Mesenchymal stem cell (in vitro differentiated cells and primary cell): ENCODE measurements at regions not wholly inside any gene's neighbourhood (a gene's known extent, or its start where the extent isn't known, plus 50 kb on each side); places are given as distances from the start of the nearest gene placed in this dataset.

Experiments
- DNase-seq: peaks from one replicate; pipeline ENCODE4 v3.0.0-alpha.2; 2013
- H2AFZ ChIP-seq: one replicate; pipeline ENCODE4 v1.6.1; 2013; ENCODE audit warnings: low read depth, mild to moderate bottlenecking, control low read depth, inconsistent platforms, low read length, moderate library complexity
- H2AK5ac ChIP-seq: 2 replicates; pipeline ENCODE4 v1.6.1; 2013; ENCODE audit warnings: low read length, moderate library complexity, mild to moderate bottlenecking, inconsistent platforms; ENCODE audit not compliant: severe bottlenecking
- H2BK120ac ChIP-seq: one replicate; pipeline ENCODE4 v1.6.1; 2013; ENCODE audit warnings: low read depth, mild to moderate bottlenecking, inconsistent platforms, low read length, moderate library complexity
- H2BK12ac ChIP-seq, 2 experiments: one replicate each; pipeline ENCODE4 v1.6.1; 2013; ENCODE audit warnings: inconsistent platforms in 2 of 2, low read length in 2 of 2, mild to moderate bottlenecking in 2 of 2, moderate library complexity in 2 of 2, control low read depth in 1 of 2
- H2BK15ac ChIP-seq: one replicate; pipeline ENCODE4 v1.6.1; 2013; ENCODE audit warnings: mild to moderate bottlenecking, low read depth, inconsistent platforms; ENCODE audit not compliant: poor library complexity, severe bottlenecking
- H2BK5ac ChIP-seq: 2 replicates; pipeline ENCODE4 v1.6.1; 2013; ENCODE audit warnings: low read depth, mild to moderate bottlenecking, low read length, control low read depth, inconsistent platforms; ENCODE audit not compliant: poor library complexity, severe bottlenecking
- H3K14ac ChIP-seq, 2 experiments: one replicate each; pipeline ENCODE4 v1.6.1; 2013; ENCODE audit warnings: inconsistent platforms in 2 of 2, low read length in 2 of 2, control low read depth in 1 of 2, mild to moderate bottlenecking in 1 of 2, moderate library complexity in 1 of 2
- H3K18ac ChIP-seq, 2 experiments: one replicate each; pipeline ENCODE4 v1.6.1; 2013; ENCODE audit warnings: inconsistent platforms in 2 of 2, low read length in 2 of 2, control low read depth in 1 of 2, low read depth in 1 of 2, mild to moderate bottlenecking in 1 of 2
- H3K23ac ChIP-seq, 2 experiments: one replicate each; pipeline ENCODE4 v1.6.1; 2013; ENCODE audit warnings: inconsistent platforms in 2 of 2, low read length in 2 of 2, mild to moderate bottlenecking in 2 of 2, moderate library complexity in 2 of 2, control low read depth in 1 of 2
- H3K27ac ChIP-seq: 2 replicates; pipeline ENCODE4 v1.5.1; 2013; ENCODE audit warnings: mild to moderate bottlenecking, moderate library complexity, low read length, control low read depth, inconsistent platforms; ENCODE audit not compliant: poor library complexity, severe bottlenecking
- H3K27me3 ChIP-seq, 2 experiments: 2 replicates each; pipeline versions ENCODE4 v1.6.1 to v1.7.0; 2013; ENCODE audit warnings: low read length in 2 of 2, mild to moderate bottlenecking in 2 of 2, moderate library complexity in 2 of 2, control low read depth in 1 of 2, inconsistent platforms in 1 of 2; ENCODE audit not compliant: control insufficient read depth in 1 of 2, insufficient read depth in 1 of 2
- H3K36me3 ChIP-seq, 2 experiments: 2 replicates each; pipeline versions ENCODE4 v1.6.1 to v1.7.0; 2013; ENCODE audit warnings: low read length in 2 of 2, control low read depth in 1 of 2, inconsistent platforms in 1 of 2, low read depth in 1 of 2, mild to moderate bottlenecking in 1 of 2; ENCODE audit not compliant: insufficient read depth in 2 of 2, control insufficient read depth in 1 of 2
- H3K4ac ChIP-seq, 2 experiments: one replicate each; pipeline ENCODE4 v1.6.1; 2013; ENCODE audit warnings: inconsistent platforms in 2 of 2, low read length in 2 of 2, mild to moderate bottlenecking in 2 of 2, moderate library complexity in 2 of 2, control low read depth in 1 of 2, low read depth in 1 of 2
- H3K4me1 ChIP-seq: 2 replicates; pipeline ENCODE4 v1.6.1; 2013; ENCODE audit warnings: low read depth, low read length, control low read depth; ENCODE audit not compliant: control insufficient read depth, insufficient read depth
- H3K4me2 ChIP-seq: 2 replicates; pipeline ENCODE4 v1.6.1; 2013; ENCODE audit warnings: low read length, mild to moderate bottlenecking, inconsistent platforms; ENCODE audit not compliant: poor library complexity, severe bottlenecking
- H3K4me3 ChIP-seq, 2 experiments: 2 replicates each; pipeline versions ENCODE4 v1.5.1 to v1.7.0; 2013; ENCODE audit warnings: low read length in 2 of 2, mild to moderate bottlenecking in 2 of 2, control low read depth in 1 of 2, low read depth in 1 of 2; ENCODE audit not compliant: insufficient read depth in 1 of 2
- H3K79me1 ChIP-seq: replicated peaks from 2 replicates; pipeline ENCODE4 v1.6.1; 2013; ENCODE audit warnings: mild to moderate bottlenecking, control low read depth, low read length, inconsistent platforms; ENCODE audit not compliant: poor library complexity, severe bottlenecking
- H3K9ac ChIP-seq: 2 replicates; pipeline ENCODE4 v1.7.0; 2013; ENCODE audit warnings: mild to moderate bottlenecking, low read length, moderate library complexity
- H3K9me3 ChIP-seq: 2 replicates; pipeline ENCODE4 v1.7.0; 2013; ENCODE audit warnings: mild to moderate bottlenecking, low read length; ENCODE audit not compliant: control insufficient read depth
- H4K8ac ChIP-seq: one replicate; pipeline ENCODE4 v1.6.1; 2013; ENCODE audit warnings: inconsistent platforms, mild to moderate bottlenecking, low read length, moderate library complexity
- H4K91ac ChIP-seq: one replicate; pipeline ENCODE4 v1.6.1; 2013; ENCODE audit warnings: mild to moderate bottlenecking, low read length, inconsistent platforms
- WGBS: methylation state at CpG from one replicate; pipeline ENCODE4 v1.1.7; 2013; ENCODE audit warnings: mixed read lengths; 5-methylcytosine and 5-hydroxymethylcytosine counted together

- no peak overlapping the region for H3K4ac ChIP-seq
- no peaks in the 10 kb centered on the region for H3K27me3 ChIP-seq
- H3K79me1 ChIP-seq: no peaks in the 10 kb centered on the region
- no peak overlapping the region for H2BK120ac ChIP-seq
- no peak overlapping the region for H2BK5ac ChIP-seq
- no peaks in the 10 kb centered on the region for H3K36me3 ChIP-seq
- H2BK15ac ChIP-seq: no peak overlapping the region
- H2AK5ac ChIP-seq: no peak overlapping the region
- H4K91ac ChIP-seq: no peak overlapping the region
- H4K8ac ChIP-seq: no peak overlapping the region
- no peak overlapping the region for H3K9ac ChIP-seq
- H3K18ac ChIP-seq: no peak overlapping the region
- no peak overlapping the region for H3K4me2 ChIP-seq
- 73% methylated on average over 1 of the region's 3 CpGs for WGBS
- no peak overlapping the region for H3K23ac ChIP-seq
- no peak overlapping the region for H2AFZ ChIP-seq
- no peak for DNase-seq
- H2BK12ac ChIP-seq: no peak overlapping the region
- H3K27ac ChIP-seq: no peak overlapping the region
- H3K4me1 ChIP-seq: no peaks in the 10 kb centered on the region
- H3K4me3 ChIP-seq: no peak overlapping the region
- H3K9me3 ChIP-seq: peaks cover 3% of the 10 kb centered on the region
- no peak overlapping the region for H3K14ac ChIP-seq
Measured at GRCh38 chr7:89514970-89515369, 639.3 kb upstream of the STEAP1 start.

GRCh38 chr7:89517815-89518214 lies 636.5 kb upstream of the STEAP1 start:
- no peak overlapping the region for H3K14ac ChIP-seq
- no peak for DNase-seq
- H3K4ac ChIP-seq: no peak overlapping the region
- H2BK120ac ChIP-seq: no peak overlapping the region
- no peak overlapping the region for H3K27ac ChIP-seq
- H3K27me3 ChIP-seq: no peaks in the 10 kb centered on the region
- no peaks in the 10 kb centered on the region for H3K4me1 ChIP-seq
- WGBS: 72% methylated on average over 1 of the region's 1 CpG
- H3K9me3 ChIP-seq: peaks cover 3% of the 10 kb centered on the region
- no peak overlapping the region for H3K18ac ChIP-seq
- no peak overlapping the region for H3K4me3 ChIP-seq
- H4K91ac ChIP-seq: no peak overlapping the region
- no peak overlapping the region for H3K9ac ChIP-seq
- no peak overlapping the region for H2BK15ac ChIP-seq
- no peak overlapping the region for H3K23ac ChIP-seq
- H4K8ac ChIP-seq: no peak overlapping the region
- H2AK5ac ChIP-seq: no peak overlapping the region
- H3K79me1 ChIP-seq: no peaks in the 10 kb centered on the region
- no peak overlapping the region for H3K4me2 ChIP-seq
- no peaks in the 10 kb centered on the region for H3K36me3 ChIP-seq
- H2AFZ ChIP-seq: no peak overlapping the region
- no peak overlapping the region for H2BK5ac ChIP-seq
- no peak overlapping the region for H2BK12ac ChIP-seq

- H2BK15ac ChIP-seq: no peak overlapping the region
- no peak overlapping the region for H3K14ac ChIP-seq
- H2AK5ac ChIP-seq: no peak overlapping the region
- H3K36me3 ChIP-seq: no peaks in the 10 kb centered on the region
- H3K4me2 ChIP-seq: no peak overlapping the region
- no peaks in the 10 kb centered on the region for H3K79me1 ChIP-seq
- no peak overlapping the region for H3K4ac ChIP-seq
- H4K8ac ChIP-seq: no peak overlapping the region
- H2BK5ac ChIP-seq: no peak overlapping the region
- H3K4me1 ChIP-seq: no peaks in the 10 kb centered on the region
- no peak overlapping the region for H3K4me3 ChIP-seq
- no peaks in the 10 kb centered on the region for H3K27me3 ChIP-seq
- no peak overlapping the region for H2BK120ac ChIP-seq
- H3K18ac ChIP-seq: no peak overlapping the region
- no peak overlapping the region for H3K27ac ChIP-seq
- H3K9ac ChIP-seq: no peak overlapping the region
- no peak overlapping the region for H2AFZ ChIP-seq
- WGBS: 69% methylated on average over 1 of the region's 1 CpG
- no peak overlapping the region for H3K23ac ChIP-seq
- no peak overlapping the region for H4K91ac ChIP-seq
- H3K9me3 ChIP-seq: no peaks in the 10 kb centered on the region
- no peak for DNase-seq
- no peak overlapping the region for H2BK12ac ChIP-seq
Measured at GRCh38 chr7:89549768-89550167, 604.5 kb upstream of the STEAP1 start.

- no peak overlapping the region for H2BK120ac ChIP-seq
- 85% methylated on average over 2 of the region's 5 CpGs for WGBS
- H3K4ac ChIP-seq: no peak overlapping the region
- no peaks in the 10 kb centered on the region for H3K36me3 ChIP-seq
- H3K9ac ChIP-seq: no peak overlapping the region
- no peak overlapping the region for H3K14ac ChIP-seq
- H3K79me1 ChIP-seq: no peaks in the 10 kb centered on the region
- H3K23ac ChIP-seq: no peak overlapping the region
- H3K4me3 ChIP-seq: no peak overlapping the region
- H2BK12ac ChIP-seq: no peak overlapping the region
- no peak overlapping the region for H3K27ac ChIP-seq
- no peak overlapping the region for H2BK5ac ChIP-seq
- H2BK15ac ChIP-seq: no peak overlapping the region
- no peaks in the 10 kb centered on the region for H3K27me3 ChIP-seq
- H4K91ac ChIP-seq: no peak overlapping the region
- no peaks in the 10 kb centered on the region for H3K4me1 ChIP-seq
- H3K4me2 ChIP-seq: no peak overlapping the region
- H2AK5ac ChIP-seq: no peak overlapping the region
- no peak overlapping the region for H4K8ac ChIP-seq
- no peak for DNase-seq
- H2AFZ ChIP-seq: no peak overlapping the region
- H3K18ac ChIP-seq: no peak overlapping the region
- no peaks in the 10 kb centered on the region for H3K9me3 ChIP-seq
Measured at GRCh38 chr7:89554209-89554608, 600.1 kb upstream of the STEAP1 start.
